Upper lobe of left lung (tissue), 6 donors: ENCODE measurements at regions not wholly inside any gene's neighbourhood (a gene's known extent, or its start where the extent isn't known, plus 50 kb on each side); places are given as distances from the start of the nearest gene placed in this dataset.

Experiments used
- ATAC-seq, 2 donors: fragments of 200-7000 bp; cut with Tn5 transposase; one replicate each; pipeline ENCODE4 v1.9.1; 2022; ENCODE audit warnings: mild to moderate bottlenecking in 2 of 2, moderate library complexity in 2 of 2; ENCODE audit not compliant: low FRiP score in 2 of 2
- DNase-seq, 2 donors: peaks; one replicate each; pipeline ENCODE4 v3.0.0-alpha.2; 2019 to 2020
- H3K27ac ChIP-seq, 4 donors: fragments of 200-600 bp; sonication (generic); one replicate each; pipeline ENCODE4 v1.5.1; 2016 to 2019
- H3K27me3 ChIP-seq, 4 donors: fragments of 200-600 bp; sonication (generic); one replicate each; pipeline ENCODE4 v1.5.1; 2017 to 2019
- H3K36me3 ChIP-seq, 4 donors: fragments of 200-600 bp; sonication (generic); one replicate each; pipeline ENCODE4 v1.5.1; 2016 to 2019
- H3K4me1 ChIP-seq, 4 donors: fragments of 200-600 bp; sonication (generic); one replicate each; pipeline ENCODE4 v1.5.1; 2018 to 2019
- H3K4me3 ChIP-seq, 4 donors: fragments of 200-600 bp; sonication (generic); one replicate each; pipeline ENCODE4 v1.5.1; 2017 to 2019; ENCODE audit warnings: mild to moderate bottlenecking in 2 of 4, moderate library complexity in 1 of 4
- H3K9me3 ChIP-seq, 4 donors: fragments of 200-600 bp; sonication (generic); one replicate each; pipeline ENCODE4 v1.5.1; 2018 to 2019
- EP300 ChIP-seq, 4 donors: sonication (generic); formaldehyde crosslinking; IDR thresholded peaks; one replicate each; pipeline ENCODE4 v1.5.1; 2017; ENCODE audit warnings: antibody characterized with exemption in 4 of 4, control low read depth in 2 of 4
- POLR2A ChIP-seq, 4 donors: fragments of 450-650 bp; IDR thresholded peaks; one replicate each; pipeline ENCODE4 v1.5.1; 2016 to 2017; ENCODE audit warnings: antibody characterized with exemption in 4 of 4, mild to moderate bottlenecking in 2 of 4
- POLR2AphosphoS5 ChIP-seq, 2 donors: sonication (generic); formaldehyde crosslinking; IDR thresholded peaks; one replicate each; pipeline ENCODE4 v1.5.1; 2017; ENCODE audit warnings: antibody characterized with exemption in 2 of 2
- WGBS, 2 donors: methylation state at CpG; one replicate each; pipeline ENCODE4 v1.1.5; 2017 to 2018; 5-methylcytosine and 5-hydroxymethylcytosine counted together
- TF ChIP-seq, protein P1 (sequence below), 6 experiments: fragments of 450-650 bp in 4 of 6; fragments of 200-600 bp in 2 of 6; sonication (generic) in 2 of 6; IDR thresholded peaks; one replicate each; pipeline ENCODE4 v1.5.1; 2016 to 2019; ENCODE audit warnings: antibody characterized with exemption in 6 of 6
- donor health status: DM: no; HTN: no; CAD: no; lungs with moderate emphysema.
- donor health status: DM: no; HTN: yes; CAD: no; lungs with severe emphysema.

DNA sequence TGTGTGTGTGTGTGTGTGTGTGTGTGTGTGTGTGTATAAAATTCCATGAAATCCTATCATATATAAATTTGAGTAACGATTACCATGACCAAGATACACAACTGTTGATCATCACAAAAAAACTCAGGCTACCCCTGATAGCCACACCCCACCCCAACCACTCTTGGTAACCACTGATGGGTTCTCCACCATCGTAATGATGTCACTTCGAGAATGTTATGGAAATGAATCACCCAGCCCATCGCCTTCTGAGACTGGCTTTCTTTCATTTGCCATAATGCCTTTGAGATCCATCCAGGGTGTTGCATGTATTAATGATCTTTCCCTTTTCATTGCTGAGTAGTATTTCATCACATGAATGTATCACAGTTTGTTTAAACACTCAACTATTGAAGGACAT lies 496.0 kb downstream of the MIAT start:
- no peaks in the 10 kb centered on the region for H3K36me3 ChIP-seq
- whole genome bisulfite sequencing, 2 donors: 91 to 94% methylated on average over 4 of the region's 4 CpGs
- no peak overlapping the region for H3K4me3 ChIP-seq
- TF ChIP-seq POLR2A (IDR thresholded peaks at IDR 0.05) (no peak), POLR2AphosphoS5 (IDR thresholded peaks at IDR 0.05) (no peak), EP300 (IDR thresholded peaks at IDR 0.05) (no peak)
- TF ChIP-seq, protein P1, sequence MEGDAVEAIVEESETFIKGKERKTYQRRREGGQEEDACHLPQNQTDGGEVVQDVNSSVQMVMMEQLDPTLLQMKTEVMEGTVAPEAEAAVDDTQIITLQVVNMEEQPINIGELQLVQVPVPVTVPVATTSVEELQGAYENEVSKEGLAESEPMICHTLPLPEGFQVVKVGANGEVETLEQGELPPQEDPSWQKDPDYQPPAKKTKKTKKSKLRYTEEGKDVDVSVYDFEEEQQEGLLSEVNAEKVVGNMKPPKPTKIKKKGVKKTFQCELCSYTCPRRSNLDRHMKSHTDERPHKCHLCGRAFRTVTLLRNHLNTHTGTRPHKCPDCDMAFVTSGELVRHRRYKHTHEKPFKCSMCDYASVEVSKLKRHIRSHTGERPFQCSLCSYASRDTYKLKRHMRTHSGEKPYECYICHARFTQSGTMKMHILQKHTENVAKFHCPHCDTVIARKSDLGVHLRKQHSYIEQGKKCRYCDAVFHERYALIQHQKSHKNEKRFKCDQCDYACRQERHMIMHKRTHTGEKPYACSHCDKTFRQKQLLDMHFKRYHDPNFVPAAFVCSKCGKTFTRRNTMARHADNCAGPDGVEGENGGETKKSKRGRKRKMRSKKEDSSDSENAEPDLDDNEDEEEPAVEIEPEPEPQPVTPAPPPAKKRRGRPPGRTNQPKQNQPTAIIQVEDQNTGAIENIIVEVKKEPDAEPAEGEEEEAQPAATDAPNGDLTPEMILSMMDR (IDR thresholded peaks at IDR 0.05): no peak
- no peak overlapping the region for H3K27ac ChIP-seq
- ATAC-seq (no peak), DNase-seq (no peak)
- H3K4me1 ChIP-seq: peaks cover 0 to 19% (median 7%) of the 10 kb centered on the region in 4 donors
- H3K27me3 ChIP-seq: no peaks in the 10 kb centered on the region
- no peaks in the 10 kb centered on the region for H3K9me3 ChIP-seq

- no peak for ATAC-seq
- Histone ChIP-seq H3K27me3 (no peaks in the 10 kb centered on the region), H3K4me1 (peaks cover 0 to 19% (median 7%) of the 10 kb centered on the region in 4 donors), H3K9me3 (no peaks in the 10 kb centered on the region), H3K4me3 (no peak overlapping the region), H3K36me3 (no peaks in the 10 kb centered on the region), H3K27ac (no peak overlapping the region)
- no peak for TF ChIP-seq EP300 (IDR thresholded peaks at IDR 0.05)
- no peak for DNase-seq
- WGBS, 2 donors: 28 to 29% methylated on average over 12 of the region's 12 CpGs
These were observed 497.3 kb downstream of the MIAT start for GRCh38 chr22:27154717-27155116.

- no peak overlapping the region for H3K27ac ChIP-seq
- TF ChIP-seq POLR2A (IDR thresholded peaks at IDR 0.05) (no peak), EP300 (IDR thresholded peaks at IDR 0.05) (no peak)
- TF ChIP-seq, protein P1 (IDR thresholded peaks at IDR 0.05): no peak
- ATAC-seq (no peak), DNase-seq (no peak)
- no peaks in the 10 kb centered on the region for H3K36me3 ChIP-seq
- peaks cover 0 to 3% (median under 1%) of the 10 kb centered on the region in 4 donors for H3K4me1 ChIP-seq
- H3K4me3 ChIP-seq: no peak overlapping the region
- no peaks in the 10 kb centered on the region for H3K27me3 ChIP-seq
- WGBS, 2 donors: 87% methylated on average over 8 of the region's 8 CpGs
- H3K9me3 ChIP-seq: no peaks in the 10 kb centered on the region
These were observed 499.6 kb downstream of the MIAT start for GRCh38 chr22:27156821-27157489.

DNA sequence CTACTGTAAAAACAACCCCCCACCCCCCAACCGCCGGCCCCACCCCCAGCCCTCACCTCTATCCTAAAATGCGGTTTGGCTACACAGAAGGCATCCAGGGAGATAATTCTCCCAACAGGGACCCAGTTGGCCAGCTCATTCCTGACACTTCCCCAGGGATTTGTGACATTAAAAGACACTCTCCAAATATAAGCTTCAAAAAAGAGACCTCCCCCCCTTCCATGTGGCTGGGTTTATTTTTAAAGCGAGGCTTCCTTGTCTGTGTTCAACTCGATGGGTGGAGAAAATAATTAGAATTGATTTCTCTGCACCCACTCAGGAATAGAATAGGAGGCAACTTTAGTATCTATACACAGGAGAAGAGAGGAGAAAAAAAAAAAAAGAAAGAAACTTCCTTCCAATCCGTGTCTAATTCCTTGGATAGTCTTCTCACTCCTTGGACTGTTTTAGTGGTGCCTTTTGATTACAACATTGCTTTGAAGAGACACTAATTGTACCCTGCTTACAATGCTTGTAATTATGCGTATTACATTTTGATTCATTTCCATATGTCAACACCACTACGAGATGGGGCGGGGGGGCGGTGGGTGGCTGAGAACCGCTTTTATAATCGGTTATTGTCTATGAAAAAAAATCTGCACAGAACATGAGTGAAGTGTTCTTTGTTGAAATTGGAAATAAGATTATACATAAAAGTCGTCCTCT lies 500.4 kb downstream of the MIAT start:
- no peak for DNase-seq
- no peak for ATAC-seq
- H3K36me3 ChIP-seq: no peaks in the 10 kb centered on the region
- TF ChIP-seq EP300 (IDR thresholded peaks at IDR 0.05) (no peak), POLR2AphosphoS5 (IDR thresholded peaks at IDR 0.05) (no peak), POLR2A (IDR thresholded peaks at IDR 0.05) (no peak)
- TF ChIP-seq, protein P1 (IDR thresholded peaks at IDR 0.05): no peak
- no peak overlapping the region for H3K27ac ChIP-seq
- peaks cover 0 to 3% (median 0%) of the 10 kb centered on the region in 4 donors for H3K4me1 ChIP-seq
- no peak overlapping the region for H3K4me3 ChIP-seq
- no peaks in the 10 kb centered on the region for H3K9me3 ChIP-seq
- H3K27me3 ChIP-seq: no peaks in the 10 kb centered on the region
- 71 to 73% methylated on average over 13 of the region's 13 CpGs for WGBS, 2 donors

- ATAC-seq (no peak), DNase-seq (no peak)
- Histone ChIP-seq H3K9me3 (no peaks in the 10 kb centered on the region), H3K4me3 (no peak overlapping the region), H3K27me3 (no peaks in the 10 kb centered on the region), H3K27ac (no peak overlapping the region), H3K4me1 (peaks cover 0 to 3% (median 0%) of the 10 kb centered on the region in 4 donors), H3K36me3 (no peaks in the 10 kb centered on the region)
- WGBS, 2 donors: 64 to 77% methylated on average over 8 of the region's 8 CpGs
- no peak for TF ChIP-seq EP300 (IDR thresholded peaks at IDR 0.05)
- TF ChIP-seq POLR2AphosphoS5 (IDR thresholded peaks at IDR 0.05): no peak
- TF ChIP-seq POLR2A (IDR thresholded peaks at IDR 0.05): no peak
- TF ChIP-seq, protein P1 (IDR thresholded peaks at IDR 0.05): no peak
These were observed 501.6 kb downstream of the MIAT start for GRCh38 chr22:27159016-27159415.
